AG04450 (cell line): ENCODE measurements at regions not wholly inside any gene's neighbourhood (a gene's known extent, or its start where the extent isn't known, plus 50 kb on each side); places are given as distances from the start of the nearest gene placed in this dataset.

Experiments
- CTCF ChIA-PET: fragments of 300-600, 350-600 bp; formaldehyde crosslinking; extraction: SDS; loops from one replicate; lab custom pipeline; 2022; ENCODE audit warnings: antibody characterized with exemption, inconsistent platforms; lab: Charles Lee
- POLR2A ChIA-PET: fragments of 350-600 bp; formaldehyde crosslinking; extraction: SDS; loops from one replicate; lab custom pipeline; 2021; ENCODE audit warnings: antibody characterized with exemption, inconsistent platforms; lab: Yijun Ruan, JAX
- DNase-seq: peaks from one replicate; pipeline ENCODE4 v3.0.0-alpha.2; 2011; ENCODE audit warnings: low read depth, low spot score
- H3K27ac ChIP-seq: one replicate; pipeline ENCODE4 v1.5.1; 2012; ENCODE audit warnings: low read depth, low read length, control low read depth
- H3K27me3 ChIP-seq: one replicate; pipeline ENCODE4 v1.6.0; 2012; ENCODE audit warnings: low read length; ENCODE audit not compliant: control insufficient read depth, insufficient read depth
- H3K4me3 ChIP-seq: 2 replicates; pipeline ENCODE4 v1.5.1; 2011; ENCODE audit warnings: mild to moderate bottlenecking, low read depth, low read length, control low read depth
- H3K9me3 ChIP-seq: 2 replicates; pipeline ENCODE4 v1.5.1; 2012; ENCODE audit warnings: low read length; ENCODE audit not compliant: control insufficient read depth, insufficient read depth
- CTCF ChIP-seq: IDR thresholded peaks from 2 replicates; pipeline ENCODE4 v1.5.1; 2011; ENCODE audit warnings: low read depth, low read length, control low read depth, inconsistent platforms

- H3K4me3 ChIP-seq: no peak overlapping the region
- POLR2A ChIA-PET: no interaction called here
- H3K27me3 ChIP-seq: no peaks in the 10 kb centered on the region
- TF ChIP-seq CTCF: no peak
- no peak for DNase-seq
- CTCF ChIA-PET: no interaction called here
- no peaks in the 10 kb centered on the region for H3K9me3 ChIP-seq
- no peak overlapping the region for H3K27ac ChIP-seq
Observed at GRCh38 chr9:19701991-19702390, 86.8 kb downstream of the SLC24A2 start.

GRCh38 chr9:19701274-19701673 is 87.6 kb downstream of the SLC24A2 start:
- CTCF ChIA-PET: no interaction called here
- TF ChIP-seq CTCF: no peak
- Histone ChIP-seq H3K9me3 (no peaks in the 10 kb centered on the region), H3K27me3 (no peaks in the 10 kb centered on the region), H3K4me3 (no peak overlapping the region), H3K27ac (no peak overlapping the region)
- DNase-seq: no peak
- POLR2A ChIA-PET: no interaction called here

GRCh38 chr9:19700699-19701098 is 88.1 kb downstream of the SLC24A2 start:
- ChIA-PET CTCF (no interaction called here), POLR2A (no interaction called here)
- no peak for TF ChIP-seq CTCF
- DNase-seq: no peak
- H3K9me3 ChIP-seq: no peaks in the 10 kb centered on the region
- H3K4me3 ChIP-seq: no peak overlapping the region
- H3K27ac ChIP-seq: no peak overlapping the region
- no peaks in the 10 kb centered on the region for H3K27me3 ChIP-seq

- POLR2A ChIA-PET: no interaction called here
- DNase-seq: no peak
- H3K27me3 ChIP-seq: no peaks in the 10 kb centered on the region
- H3K9me3 ChIP-seq: no peaks in the 10 kb centered on the region
- no peak overlapping the region for H3K4me3 ChIP-seq
- CTCF ChIA-PET: no interaction called here
- no peak overlapping the region for H3K27ac ChIP-seq
- TF ChIP-seq CTCF: no peak
Observed at GRCh38 chr9:19699756-19700155, 89.1 kb downstream of the SLC24A2 start.

GRCh38 chr9:19698960-19699359 is 89.9 kb downstream of the SLC24A2 start:
- no peak overlapping the region for H3K27ac ChIP-seq
- POLR2A ChIA-PET: no interaction called here
- TF ChIP-seq CTCF: no peak
- DNase-seq: no peak
- H3K9me3 ChIP-seq: no peaks in the 10 kb centered on the region
- H3K4me3 ChIP-seq: no peak overlapping the region
- H3K27me3 ChIP-seq: no peaks in the 10 kb centered on the region
- CTCF ChIA-PET: no interaction called here
